ENCODE measurements at regions not wholly inside any gene's neighbourhood (a gene's known extent, or its start where the extent isn't known, plus 50 kb on each side); places are given as distances from the start of the nearest gene placed in this dataset.

- TF ChIP-seq CTCF (IDR thresholded peaks at IDR 0.05; ENCODE audit: low read length) (no peak), EZH2 (optimal IDR thresholded peaks at IDR 0.05; ENCODE audit: low read depth, low read length) (no peak)
Observed at GRCh38 chr1:87905651-87906050, 577.0 kb downstream of the LMO4 start.
